Pulmonary artery endothelial cell (primary cell): ENCODE measurements at regions not wholly inside any gene's neighbourhood (a gene's known extent, or its start where the extent isn't known, plus 50 kb on each side); places are given as distances from the start of the nearest gene placed in this dataset.
"Not testable (repeated sequence)": the region's sequence is repeated elsewhere in the genome, so short reads cannot be mapped to it uniquely, and the experiment has no call there.

Experiments used
- DNase-seq: peaks from one replicate; pipeline ENCODE4 v3.0.0-alpha.2; 2011; ENCODE audit warnings: low read depth, low spot score

GRCh38 chr5:158606233-158606632, 493.5 kb downstream of the EBF1 start:
- DNase-seq = no peak

DNA sequence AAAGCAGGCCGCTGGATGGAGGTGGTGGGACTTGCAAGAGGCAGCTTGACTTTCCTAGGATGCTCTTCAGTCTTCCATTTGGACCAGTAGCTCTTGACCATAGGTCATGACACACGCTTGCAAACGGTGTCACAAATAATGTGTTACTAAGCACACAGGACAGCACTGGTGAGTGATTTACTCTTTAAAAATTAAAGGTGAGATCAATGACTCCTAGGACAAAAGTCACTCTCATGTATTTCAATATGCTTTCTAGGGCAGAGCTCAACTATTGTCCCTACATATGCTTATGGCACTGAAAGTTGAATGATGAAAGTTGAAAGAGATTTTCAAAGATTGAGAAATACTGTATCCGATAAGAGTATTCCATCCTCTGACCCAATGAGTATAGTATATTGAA, 496.7 kb downstream of the EBF1 start:
- no peak for DNase-seq

GRCh38 chr5:158601118-158601517, 498.6 kb downstream of the EBF1 start:
- no peak for DNase-seq

GRCh38 chr5:158600679-158601078, 499.0 kb downstream of the EBF1 start:
- DNase-seq = no peak

DNA sequence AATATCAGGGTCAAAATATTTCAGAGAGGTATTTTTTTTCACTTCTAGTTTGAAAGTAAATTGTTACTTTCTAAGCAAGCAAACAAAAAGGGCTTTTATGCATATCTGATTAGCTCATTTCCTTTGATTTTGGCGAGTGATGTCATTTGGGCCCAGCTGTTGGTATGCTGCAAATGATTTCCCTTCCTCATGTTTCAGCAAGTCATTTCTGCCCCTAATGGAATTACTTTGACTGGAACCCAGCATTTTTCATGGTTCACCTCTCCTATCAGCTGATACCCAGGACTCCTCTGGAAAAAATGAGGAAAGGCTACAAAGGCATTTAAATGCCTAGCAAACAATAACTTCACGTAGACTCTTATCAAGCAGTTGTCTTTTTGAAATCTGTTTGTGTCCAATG, 500.6 kb downstream of the EBF1 start:
- no peak for DNase-seq

DNA sequence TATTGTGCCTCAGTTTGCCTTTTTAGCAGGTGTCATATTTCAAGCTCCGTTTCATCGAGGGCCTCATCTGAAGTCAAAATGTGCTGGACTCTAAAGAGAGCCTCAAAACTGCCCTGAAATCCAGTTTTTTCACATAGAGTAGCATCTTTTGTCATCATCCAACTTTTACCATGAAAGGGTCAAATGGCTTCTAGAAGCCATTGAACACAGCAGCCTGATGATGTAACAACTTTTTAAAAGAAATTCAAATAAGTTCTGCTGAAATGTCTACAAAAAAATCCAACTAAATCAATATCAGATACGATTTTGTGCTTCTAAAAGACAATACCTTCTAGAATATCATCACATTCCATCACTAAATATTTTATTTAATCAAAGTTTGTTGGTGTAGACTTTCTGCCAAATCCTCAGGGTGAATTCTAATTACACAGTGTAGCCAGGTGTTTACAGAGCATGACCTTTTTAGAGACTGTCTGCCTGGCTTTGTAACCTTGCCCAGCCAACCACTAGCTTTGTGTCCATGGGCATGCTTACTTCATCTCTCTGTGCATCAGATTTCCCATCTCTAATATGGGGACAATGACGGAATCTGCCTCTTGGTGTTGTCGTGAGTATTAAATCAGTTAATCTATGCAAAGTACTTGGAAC, 505.0 kb downstream of the EBF1 start:
- DNase-seq = no peak

DNA sequence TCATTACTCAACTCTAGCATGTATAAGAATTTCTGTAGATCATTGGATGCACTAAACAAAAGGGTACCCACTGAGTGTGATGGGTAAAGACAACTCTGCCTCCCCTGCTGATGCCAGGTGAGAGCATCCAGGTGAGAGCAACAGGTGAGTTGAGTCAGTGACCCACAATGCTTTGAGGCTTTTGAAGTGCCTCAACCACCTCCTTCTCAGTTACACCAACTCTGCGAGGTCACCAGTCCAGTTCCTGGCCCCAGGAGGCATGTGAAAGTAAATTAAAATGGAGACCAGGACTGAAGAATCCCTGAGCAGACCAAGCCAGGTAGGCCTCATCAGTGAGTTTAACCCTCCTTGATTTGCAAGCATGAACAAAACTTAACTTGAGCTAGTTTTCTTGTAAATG, 505.8 kb downstream of the EBF1 start:
- no peak for DNase-seq

DNA sequence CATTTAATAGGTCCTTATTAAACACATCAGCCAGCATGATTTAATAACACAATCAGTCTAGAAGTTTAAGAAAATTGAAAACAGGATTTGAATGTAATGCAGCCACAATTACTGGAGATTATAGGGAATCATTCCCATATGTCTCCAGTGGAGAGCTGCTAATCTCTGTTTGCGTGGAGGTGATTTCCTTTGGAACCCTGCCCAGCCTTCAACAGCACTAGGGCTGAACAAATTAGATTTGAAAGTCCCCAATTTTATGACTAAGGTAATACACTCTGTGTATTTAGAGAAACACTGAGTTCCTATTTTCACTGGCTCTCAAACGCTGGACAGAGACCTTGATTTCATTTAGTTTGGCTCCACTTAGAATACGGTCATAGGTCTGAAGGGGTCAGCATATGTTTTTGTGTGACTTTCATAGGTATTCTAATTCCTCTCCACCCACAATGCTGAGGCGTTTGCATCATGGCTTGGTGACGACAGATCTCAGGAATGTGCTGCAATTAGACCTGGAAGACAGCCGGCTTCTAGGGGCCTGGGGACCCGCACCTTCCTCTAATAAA, 508.3 kb downstream of the EBF1 start:
- DNase-seq = no peak

DNA sequence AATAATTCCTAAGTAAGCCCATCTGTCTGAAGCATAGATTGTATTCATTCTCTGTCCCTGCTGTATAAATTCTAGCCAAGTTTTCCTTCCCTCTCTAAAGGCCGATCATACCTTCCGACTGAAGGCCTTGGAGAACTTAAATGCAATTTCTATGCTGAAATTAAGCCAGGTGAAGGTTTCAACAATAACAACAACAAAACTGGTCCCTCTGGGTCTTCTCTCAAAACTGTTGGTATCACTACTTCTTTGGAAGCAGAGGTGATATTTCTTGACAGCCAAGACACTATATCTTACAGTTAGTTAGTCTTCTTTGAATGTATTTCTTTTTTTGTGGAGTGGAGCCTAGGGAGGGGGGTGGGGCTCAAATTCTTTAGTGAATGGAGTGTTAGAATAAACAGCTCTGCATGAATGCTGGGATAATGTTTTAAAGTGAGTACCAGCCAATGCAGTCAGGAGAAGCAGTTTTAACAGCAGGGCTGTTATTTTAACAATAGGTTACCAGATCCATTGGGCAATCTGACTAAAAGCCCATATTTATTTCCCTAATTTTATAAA, 508.9 kb downstream of the EBF1 start:
- no peak for DNase-seq

- no peak for DNase-seq
Observed at GRCh38 chr5:158589939-158590338, 509.8 kb downstream of the EBF1 start.

DNA sequence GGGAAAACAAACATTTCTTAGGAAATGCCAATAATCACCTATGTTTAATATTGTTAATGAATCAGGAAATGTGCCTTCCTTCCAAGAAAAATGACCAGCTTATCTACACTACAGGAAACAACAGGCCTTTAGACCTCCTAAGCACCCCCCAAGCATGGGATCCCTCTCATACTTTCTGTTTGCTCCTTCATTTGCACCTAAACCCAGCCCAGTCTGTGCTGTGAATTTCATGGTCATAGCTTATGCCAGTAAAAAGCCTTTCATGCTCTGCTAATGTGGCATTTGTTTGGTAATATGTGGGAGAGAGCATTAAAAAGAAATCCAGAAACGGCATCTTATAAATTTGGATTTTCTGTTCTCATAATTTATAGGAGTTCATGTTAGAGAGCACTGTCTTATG, 511.1 kb downstream of the EBF1 start:
- DNase-seq = no peak

- DNase-seq = no peak
Observed at GRCh38 chr5:158586054-158586453, 513.7 kb downstream of the EBF1 start.

GRCh38 chr5:158582669-158583068, 517.0 kb downstream of the EBF1 start:
- DNase-seq = not testable (repeated sequence)

DNA sequence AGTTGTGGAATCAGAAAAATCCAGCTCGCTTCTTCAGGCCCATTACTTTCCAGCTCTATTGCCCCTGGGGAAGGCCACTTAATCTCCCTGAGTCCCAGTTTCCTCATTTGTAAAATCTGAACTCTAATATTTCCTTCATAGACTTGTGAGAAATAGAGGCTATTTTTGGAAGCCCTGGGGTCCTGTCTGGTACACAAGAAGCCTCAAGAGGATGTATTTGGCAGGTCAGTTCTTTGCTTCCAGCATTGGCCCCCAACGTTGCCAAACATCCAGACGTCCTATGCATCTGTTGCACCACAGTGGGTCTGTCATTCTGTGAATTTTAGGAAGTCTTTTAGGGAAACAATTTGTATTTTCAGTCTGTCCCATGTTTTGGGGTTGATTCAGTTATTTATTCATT, 525.9 kb downstream of the EBF1 start:
- no peak for DNase-seq

- DNase-seq = no peak
Observed at GRCh38 chr5:158570502-158570901, 529.2 kb downstream of the EBF1 start.

GRCh38 chr5:158569534-158569933, 530.2 kb downstream of the EBF1 start:
- DNase-seq = no peak

DNA sequence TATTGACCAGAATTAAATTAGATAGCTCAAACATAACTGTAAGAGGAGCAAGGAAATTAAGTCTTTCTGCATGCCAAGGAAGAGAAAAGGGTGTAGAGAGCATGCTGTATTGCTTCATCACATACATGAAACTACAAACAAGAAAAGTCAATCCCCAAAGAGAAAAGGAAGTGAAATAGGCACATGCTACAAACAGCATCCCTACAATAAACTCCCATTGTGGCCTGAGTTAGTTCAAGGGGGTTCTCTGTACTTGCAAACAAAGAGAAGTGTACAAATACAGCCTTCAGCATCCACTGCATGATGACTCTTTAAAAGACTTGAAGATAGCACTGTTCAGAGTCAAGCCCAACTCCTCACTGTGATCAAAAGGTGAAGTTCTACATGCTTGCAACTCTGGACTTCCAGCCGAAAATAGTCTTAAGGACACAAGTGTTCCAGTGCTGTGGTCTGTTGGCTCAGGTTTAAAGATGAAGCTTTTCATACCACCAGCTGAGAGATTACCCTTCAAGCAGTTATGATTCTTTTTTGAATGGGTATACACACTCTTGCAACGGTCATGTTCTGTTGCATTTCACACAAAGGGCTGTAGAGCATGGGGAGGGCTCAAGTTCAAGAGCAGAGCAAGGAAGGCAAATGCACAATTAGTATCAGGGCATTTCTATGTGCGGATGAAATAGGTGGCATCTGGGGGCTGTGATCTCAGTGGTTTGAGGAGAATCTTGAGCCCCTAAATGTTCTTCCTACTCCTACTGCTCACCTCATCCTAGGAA, 534.5 kb downstream of the EBF1 start:
- no peak for DNase-seq

DNA sequence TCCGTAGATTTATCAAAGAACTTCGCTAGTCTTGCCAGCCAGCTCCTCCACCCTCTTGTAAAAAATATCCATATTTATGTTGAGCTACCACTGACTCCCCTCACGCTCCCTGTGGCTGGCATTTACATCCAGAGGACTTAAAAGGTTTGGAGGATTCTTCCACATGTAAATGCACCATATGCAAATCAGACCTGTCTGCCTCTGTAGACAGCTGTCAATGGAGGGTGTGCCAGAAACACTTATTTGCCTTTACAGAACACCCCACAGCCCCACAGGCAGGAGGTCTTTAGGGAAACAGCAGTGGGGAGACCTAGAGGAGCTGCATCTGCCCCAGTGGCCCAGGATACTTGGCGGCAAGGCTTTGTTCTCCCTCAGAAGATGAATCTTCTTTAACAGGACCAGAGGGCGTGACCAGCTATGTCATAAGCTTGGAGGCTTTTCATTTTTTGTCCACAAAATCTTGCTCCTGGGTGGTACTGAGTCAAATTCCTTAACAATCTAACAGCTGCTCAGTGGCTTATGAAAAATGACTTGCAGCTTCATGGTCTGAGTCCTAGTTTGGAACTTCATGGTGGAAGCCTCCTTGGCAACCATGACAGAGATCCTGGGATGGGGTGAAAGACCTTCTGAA, 535.8 kb downstream of the EBF1 start:
- DNase-seq = no peak

DNA sequence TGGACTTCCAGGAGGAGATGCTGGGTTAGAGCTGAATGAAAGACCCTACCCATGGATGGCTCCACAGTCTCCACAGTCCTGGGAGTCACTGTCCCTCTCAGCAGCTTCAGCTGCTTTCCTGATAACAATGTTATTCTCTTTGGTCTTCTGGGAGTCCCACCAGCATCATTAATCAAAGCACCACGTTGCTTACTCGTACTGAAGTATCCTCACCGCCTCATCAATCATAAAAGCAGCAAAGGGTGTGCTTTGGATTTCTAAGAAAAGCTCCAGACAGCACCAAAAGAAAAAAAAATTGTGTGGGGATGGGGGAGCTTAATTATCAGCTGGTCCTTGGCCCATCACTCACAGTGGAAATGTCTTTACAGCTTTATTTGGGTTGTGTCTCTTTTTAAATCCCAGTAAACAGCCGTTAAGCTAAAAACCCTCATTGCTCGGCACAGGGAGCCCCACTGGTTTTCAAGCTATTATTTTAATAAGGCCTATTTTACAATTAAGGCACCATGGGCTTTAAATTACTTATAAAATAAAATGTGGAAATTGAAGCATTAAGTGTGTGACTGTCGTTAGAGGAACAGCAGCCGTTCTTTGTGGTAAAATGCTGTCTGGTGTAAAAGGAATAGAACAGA, 538.0 kb downstream of the EBF1 start:
- DNase-seq = no peak

DNA sequence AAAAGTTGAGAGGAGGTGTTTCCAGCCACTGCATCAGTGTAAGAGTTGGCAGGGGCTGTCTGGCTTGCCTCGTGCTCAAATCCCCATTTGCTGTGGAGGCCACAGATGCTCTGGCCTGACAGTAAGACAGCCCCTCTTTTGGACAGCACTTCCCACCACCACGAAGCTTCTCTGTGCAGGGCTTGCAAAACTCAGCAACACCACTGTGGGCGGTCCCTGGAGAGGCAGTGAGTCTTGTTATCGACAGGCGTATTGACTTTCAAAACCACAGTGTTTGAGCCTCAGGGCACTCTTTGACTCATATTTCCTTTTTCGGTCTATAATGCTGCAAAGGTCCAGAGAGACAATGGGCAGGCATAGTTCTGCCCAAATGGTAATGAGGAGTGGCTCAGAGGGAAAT, 539.5 kb downstream of the EBF1 start:
- no peak for DNase-seq

DNA sequence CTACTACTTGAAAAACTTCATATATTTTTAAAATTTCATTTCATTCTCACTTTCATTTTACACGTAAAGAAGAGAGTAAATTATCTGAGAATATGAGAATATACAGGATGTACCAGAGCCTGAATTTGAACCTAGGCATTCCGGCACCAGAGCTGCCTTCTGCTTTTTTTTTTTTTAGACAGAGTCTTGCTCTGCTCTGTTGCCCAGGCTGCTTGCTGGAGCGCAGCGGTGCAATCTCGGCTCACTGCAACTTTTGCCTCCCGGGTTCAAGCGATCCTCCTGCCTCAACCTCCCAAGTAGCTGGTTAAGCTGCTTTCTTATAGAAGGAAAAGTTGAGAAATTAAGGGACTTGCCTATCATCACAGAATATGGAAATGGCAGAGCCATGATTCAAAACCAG, 540.1 kb downstream of the EBF1 start:
- no peak for DNase-seq

DNA sequence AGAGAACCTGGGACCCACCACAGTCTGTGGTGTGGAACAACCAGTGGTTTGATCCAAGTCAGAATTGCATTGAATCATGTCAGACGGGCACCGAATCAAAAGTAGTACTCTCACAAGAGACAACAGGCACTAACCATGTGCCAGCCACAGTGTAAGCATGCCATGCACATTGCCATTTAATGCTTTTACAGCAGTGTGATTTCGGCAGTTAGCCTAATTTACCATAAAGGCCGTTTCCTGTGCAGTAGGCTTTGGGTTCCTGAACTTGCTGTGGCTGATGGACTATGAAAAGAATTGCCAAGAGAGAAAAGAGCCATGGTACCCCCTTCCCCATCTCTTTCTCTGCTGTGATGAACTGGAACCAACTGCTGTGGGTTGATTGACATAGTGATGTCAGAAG, 540.6 kb downstream of the EBF1 start:
- DNase-seq = no peak
